ENCODE measurements at regions not wholly inside any gene's neighbourhood (a gene's known extent, or its start where the extent isn't known, plus 50 kb on each side); places are given as distances from the start of the nearest gene placed in this dataset.

- TF ChIP-seq CTCF (conservative IDR thresholded peaks at IDR 0.05; ENCODE audit: low read depth, low read length) (no peak), EZH2 (IDR thresholded peaks at IDR 0.05; ENCODE audit: borderline replicate concordance, low read depth, low read length, poor library complexity, severe bottlenecking) (no peak)
Observed at GRCh38 chr3:110710156-110710555, 361.5 kb upstream of the NECTIN3 start.

Data from A673 (cell line).